HG02943 (cell line): ENCODE measurements at regions not wholly inside any gene's neighbourhood (a gene's known extent, or its start where the extent isn't known, plus 50 kb on each side); places are given as distances from the start of the nearest gene placed in this dataset.

Experiments
- ATAC-seq: cut with Tn5 transposase; IDR thresholded peaks from one replicate; pipeline ENCODE4 v1.9.1; 2021; ENCODE audit warnings: mild to moderate bottlenecking, low read depth, moderate library complexity; ENCODE audit not compliant: unreplicated experiment

DNA sequence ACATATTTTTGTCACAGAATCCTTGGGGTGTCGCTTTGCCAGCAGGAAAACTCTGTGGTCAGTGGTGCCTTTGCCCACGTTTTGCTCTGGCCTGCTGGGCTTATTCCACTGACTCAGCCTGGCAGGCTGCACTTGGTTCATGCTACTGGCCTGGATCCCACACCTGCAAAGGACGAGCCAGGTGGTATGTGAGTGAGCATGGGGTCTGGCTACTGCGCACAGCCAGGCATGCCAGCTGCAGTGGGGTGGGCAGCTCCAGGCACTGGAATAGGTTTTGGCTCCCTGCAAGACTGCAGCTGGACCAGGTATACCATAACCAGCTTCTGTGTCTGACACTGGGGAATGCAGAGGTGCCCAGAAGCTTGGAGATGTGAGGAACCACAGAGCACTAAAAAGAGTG is 197.9 kb upstream of the VRK2 start:
- no peak for ATAC-seq

DNA sequence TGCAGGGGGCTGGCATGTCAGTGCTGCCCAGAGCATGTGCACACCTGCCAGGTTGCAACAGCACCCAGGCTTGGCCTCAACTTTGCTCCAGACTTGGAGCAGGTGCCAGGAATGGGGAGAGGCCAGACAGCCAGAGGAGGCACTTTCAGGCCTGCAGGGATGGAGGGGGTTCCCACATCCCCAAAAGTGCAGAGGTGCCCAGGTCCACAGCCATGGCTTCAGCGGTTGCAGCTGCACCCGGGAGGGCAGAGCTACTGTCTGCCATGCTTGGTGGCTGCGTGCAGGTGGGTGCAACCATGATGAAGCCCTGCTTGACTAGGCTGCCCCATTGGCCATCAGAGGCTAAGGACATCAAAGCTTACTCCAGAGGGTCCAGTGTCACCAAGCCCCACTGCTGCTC is 196.8 kb upstream of the VRK2 start:
- no peak for ATAC-seq

DNA sequence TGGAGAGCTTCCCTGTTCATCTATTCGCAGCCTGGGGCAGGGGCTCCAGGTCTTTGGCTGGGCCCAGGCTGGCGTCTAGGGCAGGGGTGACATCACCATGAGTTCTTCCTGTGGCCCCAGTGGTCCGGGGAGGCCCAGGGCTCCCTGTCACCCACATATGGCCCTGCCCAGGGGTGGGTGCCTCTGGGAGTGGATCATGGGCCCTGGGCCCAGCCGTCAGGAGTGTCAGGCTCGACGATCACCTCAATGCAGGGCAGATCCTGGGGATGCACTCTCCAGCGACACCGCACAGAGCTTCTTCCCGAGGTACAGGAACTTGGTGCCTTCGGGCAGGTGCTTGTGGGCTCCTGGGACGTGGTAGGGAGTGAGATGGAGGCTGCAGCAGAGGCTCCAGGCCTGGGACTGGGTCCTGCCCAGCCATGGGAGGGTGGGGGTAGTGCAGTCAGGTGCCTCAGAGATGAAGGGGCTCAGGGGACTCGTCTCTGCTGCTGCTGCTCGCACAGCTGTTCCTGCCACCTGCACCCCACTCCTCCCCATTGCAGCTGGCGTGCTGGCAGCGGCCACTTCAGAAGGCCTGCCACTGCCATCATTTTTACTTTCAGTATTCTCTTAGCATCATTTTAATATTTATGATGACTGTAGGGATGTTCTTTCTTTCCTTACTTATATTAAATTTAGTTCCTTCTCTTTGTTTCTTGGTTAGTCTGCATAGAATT is 196.0 kb upstream of the VRK2 start:
- no peak for ATAC-seq

DNA sequence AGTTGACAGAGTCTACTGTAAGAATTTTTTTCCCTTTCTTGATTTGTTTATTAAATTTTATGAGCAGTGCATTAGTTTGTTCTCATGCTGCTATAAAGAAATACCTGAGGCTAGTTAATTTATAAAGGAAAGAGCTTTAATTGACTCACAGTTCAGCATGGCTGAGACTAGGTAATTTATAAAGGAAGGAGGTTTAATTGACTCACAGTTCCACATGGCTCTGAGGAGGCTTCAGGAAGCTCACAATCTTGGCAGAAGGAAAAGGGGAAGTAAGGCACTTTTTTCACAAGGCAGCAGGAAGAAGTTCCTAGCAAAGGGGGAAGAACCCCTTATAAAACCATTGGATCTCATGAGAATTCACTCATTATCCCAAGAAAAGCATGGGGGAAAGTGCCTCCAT is 191.4 kb upstream of the VRK2 start:
- no peak for ATAC-seq

DNA sequence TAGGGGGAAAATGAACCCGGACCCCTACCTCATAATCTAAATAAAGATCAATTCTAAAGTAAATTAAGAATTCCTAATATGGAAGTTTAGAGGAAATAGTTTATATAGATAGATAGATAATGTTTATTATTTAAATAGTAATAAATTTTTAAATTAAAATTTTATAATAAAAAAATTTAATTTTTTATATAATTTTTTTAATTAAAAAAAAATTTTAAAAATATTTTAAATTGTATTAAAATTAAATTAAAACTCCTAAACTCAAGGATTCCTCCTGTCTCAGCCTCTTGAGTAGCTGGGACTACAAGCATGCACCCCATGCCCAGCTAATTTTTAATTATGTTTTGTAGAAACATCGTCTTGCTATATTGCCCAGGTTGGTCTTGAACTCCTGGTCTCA is 186.9 kb upstream of the VRK2 start:
- ATAC-seq: no peak

DNA sequence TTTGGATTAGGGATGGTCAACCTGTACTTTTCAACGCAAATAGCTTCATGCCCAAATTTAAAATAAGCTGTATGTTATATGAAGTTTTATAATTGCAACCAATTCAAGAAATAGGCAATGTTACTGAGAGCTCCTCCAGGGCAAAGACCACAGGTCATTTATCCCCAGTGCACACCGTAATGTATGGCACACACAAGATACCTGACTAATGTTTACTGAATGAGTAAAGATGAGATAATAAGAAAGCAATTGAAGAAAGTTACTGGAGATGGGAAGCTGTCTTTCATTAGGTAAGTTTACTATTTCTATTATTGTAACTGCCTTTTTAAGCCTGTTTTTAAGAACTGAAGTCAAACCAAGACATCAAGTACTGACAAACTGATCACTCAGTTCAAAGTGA is 184.5 kb upstream of the VRK2 start:
- ATAC-seq: no peak

DNA sequence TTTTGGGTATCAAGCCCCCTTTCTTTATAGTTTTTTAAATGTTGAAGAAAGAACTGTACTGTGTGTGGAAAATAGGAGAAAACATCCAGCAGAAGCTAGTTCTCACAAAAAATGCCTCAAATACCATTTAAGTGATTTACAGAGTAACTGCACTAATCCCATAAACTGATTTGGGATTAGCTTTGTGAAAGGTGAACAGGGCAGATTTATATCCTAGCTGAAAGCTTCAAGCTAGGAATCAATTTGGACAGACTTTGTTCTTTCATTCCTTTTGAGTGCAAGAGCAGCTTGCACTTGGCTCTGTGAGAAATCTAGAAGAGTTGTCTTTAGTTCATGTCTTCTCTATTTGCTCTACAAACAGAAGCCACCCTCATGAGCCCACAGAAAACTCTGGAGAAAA is 183.9 kb upstream of the VRK2 start:
- ATAC-seq: no peak

DNA sequence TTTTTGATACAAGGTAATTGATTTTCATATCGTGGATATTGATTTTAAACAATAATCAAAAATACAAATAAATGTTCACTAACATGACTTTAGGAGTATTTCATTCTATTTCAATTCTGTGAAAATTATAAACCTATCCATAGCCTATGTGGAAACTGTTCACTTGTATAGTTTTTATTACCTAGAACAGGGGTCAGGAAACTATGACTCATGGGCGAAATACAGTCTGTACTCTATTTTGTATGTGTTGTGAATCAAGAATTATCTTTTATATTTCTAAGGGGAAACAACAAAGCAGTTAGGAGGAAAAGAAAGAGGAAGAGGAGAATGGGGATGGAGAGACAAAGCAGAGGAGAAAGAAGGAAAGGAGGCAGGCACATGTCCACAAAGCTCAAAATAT is 181.7 kb upstream of the VRK2 start:
- ATAC-seq: no peak

DNA sequence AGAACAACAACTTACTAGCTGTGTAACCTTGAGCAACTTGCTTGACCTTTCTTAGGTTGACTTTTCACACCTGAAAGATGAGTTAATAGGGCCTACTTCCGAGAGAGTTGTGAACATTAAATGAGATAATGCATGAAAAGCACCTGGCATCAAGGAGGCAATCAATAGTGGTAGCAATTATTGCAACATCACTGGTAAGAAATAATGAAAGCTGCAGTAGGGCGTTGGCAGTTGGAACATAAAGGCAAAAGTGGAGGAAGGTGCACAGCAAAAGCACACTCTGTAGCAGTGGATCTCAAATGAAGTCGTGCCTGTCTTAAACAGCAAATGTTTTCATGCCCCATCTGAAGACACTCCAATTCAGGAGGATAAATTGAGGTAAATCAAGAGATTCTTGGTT is 178.9 kb upstream of the VRK2 start:
- ATAC-seq: no peak

DNA sequence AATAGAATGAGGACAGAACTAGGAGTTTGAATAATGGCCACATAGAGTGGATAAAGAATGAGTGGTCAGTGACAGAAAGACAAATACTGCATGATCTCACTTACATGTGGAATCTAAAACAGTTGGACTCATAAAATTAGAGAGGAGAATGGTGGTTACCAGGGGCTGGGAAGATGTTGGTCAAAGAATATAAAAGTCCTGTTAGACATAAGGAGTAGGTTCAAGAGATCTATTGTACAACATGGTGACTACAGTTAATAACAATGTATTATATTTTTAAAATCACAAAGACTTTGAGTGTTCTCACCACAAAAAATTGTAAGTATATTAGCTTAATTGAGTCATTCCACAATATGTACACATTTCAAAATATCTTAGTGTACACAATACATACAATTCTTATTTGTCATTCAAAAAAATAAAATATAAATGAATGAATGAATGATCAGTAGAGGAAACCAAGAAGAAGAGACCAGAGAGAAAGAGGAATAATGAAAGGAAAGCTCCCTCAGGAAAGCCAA is 177.9 kb upstream of the VRK2 start:
- ATAC-seq: no peak

DNA sequence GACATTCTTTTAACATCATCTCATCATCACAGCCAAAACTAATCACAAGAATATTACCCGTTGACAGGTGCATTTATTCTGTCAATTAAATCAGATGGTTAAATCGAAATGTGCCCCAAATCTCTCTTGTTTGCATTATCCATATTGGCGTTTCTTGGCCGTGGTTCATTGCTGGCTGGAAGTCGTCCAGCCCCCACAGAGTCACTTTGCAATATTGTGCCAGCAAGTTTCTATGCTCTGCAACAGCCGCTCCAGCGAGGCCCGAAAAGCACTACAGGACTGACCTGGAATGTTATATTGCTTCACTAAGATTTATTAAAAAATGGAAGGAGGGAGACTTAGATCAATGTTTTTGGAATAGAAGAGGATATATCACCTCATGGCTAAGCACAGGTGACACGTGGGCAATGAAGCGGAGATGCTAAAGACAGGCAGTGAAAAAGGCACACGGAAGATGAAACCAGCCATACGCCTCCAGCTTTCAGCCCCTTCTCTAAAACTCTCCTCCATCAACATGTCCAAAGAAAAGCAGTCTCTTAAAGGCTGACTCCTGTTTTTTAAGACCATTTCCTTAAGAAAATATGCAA is 176.8 kb upstream of the VRK2 start:
- ATAC-seq: no peak

DNA sequence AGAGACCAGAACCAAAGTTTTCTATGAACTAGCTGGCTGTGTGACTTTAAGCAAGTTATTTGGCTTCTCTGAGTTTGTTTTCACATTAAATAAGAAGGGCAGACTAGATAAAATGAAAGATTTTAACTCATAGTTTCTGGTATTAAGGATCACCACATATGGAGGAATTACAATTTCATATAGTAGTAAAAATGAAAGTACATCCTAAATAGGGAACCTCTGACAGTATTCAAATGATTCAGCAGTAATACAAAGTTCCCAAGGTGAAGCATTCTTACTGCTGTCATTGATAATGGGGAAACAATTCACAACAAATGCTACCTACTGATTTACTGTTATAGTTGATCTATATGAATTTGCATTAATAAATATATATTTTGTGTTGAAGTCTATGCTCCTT is 170.3 kb upstream of the VRK2 start:
- ATAC-seq: no peak

DNA sequence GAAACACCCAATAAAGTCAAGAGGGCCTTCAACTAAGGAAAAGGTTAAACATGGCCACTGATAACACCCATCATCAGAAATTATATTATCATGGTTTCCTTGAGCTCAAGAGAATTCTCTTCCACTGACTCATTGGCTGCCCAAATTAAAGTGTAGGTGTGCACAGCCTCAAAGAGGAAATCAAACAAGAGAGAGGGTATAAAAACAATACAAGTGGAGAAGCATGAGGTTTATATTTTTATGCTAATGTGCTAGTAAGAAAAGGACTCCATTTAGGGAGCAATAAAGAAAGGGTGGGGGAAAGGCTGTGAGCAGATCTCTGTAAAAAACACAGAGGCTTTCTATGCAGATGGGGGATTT is 168.8 kb upstream of the VRK2 start:
- ATAC-seq: no peak

DNA sequence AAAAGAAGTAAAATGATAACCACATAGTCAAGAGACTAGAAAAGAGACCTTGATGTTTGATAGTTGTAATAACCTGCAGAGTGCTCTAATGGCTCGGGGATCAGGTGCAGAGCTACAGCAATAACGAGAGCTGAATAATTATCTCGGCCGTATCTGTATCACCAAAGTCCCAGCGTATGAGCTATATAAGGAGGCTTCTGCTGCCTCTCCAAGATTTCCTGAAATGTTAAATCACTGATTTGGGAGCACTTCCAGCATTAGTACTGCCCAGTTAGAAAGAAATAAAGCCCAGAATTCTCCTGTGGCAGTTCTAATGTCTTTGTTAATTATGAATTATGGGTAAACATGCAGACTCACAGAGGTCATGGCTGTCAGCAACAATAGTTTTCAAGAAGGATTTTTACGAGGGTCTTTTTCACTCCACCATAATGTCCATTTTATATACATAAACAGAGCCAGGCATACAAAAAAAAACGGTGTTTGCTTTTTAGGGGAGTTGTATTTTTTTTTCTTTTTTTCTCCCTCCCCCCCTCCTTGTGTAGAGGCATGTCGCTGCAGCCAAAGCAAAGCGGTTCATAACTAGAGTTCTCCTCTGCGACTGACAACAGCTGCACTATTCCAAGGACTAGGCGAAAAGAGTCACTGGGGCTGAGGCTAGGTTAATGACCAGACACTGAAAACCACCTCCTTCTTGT is 168.3 kb upstream of the VRK2 start:
- ATAC-seq: no peak

DNA sequence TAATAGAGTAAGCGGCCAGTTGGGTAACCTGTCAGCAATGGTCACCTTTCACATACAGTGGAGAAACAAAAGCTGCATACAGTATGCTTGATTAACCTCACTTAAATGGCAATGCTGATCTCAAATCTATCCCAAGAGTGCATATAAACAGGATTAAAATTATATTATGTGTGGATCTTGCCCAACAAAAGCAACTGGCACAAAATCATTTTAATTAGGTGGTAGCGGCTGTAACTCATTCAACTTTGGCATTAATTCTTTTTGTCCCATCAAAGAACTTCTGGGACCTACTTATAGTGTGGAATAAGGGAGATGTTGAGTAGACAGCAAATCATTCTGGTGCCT is 167.8 kb upstream of the VRK2 start:
- no peak for ATAC-seq

DNA sequence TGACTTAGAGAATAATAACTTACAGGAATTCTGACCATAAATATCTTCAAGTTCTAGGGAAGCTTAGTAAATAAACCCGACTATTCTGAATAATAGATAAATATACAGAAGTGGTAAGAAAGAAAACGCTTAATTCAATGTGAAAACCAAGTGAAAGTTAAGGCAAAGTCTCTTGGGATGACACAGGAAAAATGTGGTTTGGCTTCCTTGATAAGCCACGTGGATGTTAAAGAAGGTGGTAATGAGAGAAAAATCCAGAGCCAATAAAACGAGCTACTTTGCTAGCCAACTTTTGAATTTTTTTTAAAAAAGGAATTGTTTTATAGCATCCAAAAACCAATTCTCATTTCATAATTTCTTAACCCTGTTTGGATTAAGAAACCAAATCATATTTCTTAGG is 166.2 kb upstream of the VRK2 start:
- ATAC-seq: no peak

DNA sequence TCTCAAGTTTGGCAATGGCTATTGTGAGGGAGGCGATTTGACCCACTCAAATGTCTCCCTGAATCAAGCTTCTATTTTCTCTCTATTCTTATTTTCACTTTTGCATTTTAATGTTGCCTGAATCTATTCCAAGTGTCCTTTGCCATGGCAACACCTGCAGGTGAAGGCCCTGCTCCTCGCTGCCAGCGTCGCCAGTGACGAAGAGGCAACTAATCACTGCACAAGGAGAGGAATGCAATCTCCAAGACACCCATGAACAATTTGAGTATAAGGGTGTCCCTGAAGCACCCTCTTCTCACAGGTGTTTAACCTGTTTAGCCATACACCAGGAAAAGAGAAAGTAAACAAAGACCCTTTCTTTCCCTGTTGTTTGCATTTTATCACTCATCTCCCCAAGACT is 165.6 kb upstream of the VRK2 start:
- no peak for ATAC-seq

DNA sequence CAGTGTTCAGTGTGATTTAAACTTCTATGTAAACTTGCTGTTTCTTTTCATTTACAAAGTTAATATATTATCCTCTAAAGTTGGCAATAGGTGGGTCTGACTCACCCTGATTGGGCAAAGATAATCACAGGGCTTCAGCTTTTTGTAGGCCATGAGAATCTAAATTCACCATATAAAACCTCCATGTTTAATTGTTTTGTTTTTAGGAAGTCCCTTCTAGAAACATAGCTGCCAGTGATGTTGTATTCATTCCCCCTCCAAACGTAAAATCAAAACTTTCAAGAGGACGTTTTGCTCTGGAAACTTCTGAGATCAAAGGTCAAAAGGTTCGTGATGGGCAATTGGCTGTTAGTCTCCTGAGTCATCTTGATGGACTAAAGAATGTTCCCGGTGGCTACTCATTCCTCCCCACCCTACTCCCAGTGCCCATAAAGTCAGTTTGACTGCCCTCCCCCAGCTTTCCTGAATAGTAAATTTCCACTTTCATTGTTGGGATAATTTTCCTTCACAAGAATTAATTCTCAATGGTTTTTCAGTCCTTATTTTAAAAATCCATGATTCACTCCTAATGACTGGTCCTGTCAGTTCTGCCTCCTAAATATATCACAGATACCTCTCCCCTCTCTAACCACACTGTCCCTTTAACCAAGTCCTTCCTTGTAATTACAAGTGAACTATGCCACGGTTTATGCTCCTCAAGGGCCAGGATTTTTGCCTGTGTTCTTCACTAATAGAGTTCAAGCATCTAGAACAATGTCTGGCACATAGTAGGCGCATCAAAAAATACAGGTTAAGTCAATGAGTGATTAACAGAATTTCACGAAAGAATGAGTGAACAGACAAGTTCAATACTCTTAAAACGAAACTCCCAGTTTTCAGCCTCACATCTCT is 164.4 kb upstream of the VRK2 start:
- ATAC-seq: no peak

DNA sequence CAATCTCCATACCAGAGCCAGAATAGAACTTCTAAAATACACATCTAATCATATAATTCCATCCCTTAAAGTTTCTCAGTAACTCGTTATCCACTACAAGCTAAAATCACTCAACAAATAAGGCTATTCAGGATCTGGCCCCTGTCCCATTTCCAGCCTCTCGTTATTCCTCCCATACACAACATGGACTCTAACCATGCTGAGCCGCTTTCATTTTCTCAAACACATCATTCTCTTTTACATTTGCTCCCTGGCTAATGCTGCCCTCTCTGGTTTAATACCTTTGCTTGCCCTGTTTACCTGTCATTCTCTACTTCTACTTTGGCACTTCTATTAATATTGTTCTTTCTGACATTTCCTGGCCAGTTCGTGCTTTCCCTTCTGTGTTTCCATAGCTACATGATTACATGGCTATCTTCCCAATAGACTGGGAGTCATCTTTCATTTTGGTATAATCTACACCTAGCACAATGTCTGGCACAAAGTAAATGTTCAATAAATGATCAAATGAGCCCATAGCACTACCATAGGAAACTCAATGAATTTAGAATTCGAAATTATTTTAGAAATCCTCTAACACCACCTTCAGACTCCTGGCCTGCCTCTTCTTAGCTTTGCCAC is 163.6 kb upstream of the VRK2 start:
- ATAC-seq: no peak

DNA sequence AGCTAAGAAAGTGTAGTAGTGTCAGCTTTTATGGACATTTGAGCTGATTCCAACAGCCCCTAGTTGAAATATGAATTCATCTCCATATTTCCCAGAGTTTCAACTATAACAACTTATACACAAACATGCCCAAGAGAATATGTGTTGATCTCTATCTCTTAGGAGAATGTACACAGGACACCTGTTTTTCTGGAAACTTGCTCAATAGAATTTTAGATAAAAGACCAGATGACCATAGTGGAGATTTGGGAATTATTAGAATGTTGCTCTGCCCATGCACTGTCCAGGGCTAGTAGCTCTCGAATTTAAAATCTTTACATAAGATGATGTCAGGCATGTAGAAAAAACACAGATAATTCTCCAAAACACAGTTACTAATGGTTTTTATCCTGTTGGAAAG is 162.3 kb upstream of the VRK2 start:
- no peak for ATAC-seq

DNA sequence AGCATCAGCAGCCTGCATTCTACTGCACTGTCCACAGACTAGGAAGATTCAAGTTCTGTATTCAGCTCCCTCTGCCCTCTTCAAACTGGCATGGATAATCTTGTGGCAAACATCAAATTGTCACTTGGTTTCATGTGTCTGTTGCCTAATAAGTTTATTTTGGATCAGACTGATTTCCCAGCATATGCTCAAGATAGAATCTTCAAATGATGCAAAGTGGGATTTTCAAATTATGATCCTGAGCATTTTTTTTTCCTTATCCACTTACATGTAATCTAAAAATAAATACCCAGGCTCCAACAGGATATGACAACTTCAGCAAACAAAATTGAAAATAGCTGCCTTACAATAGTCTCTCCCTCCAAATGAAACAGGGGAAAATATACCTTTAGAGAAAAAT is 160.9 kb upstream of the VRK2 start:
- ATAC-seq: no peak
